GM18858 (cell line): ENCODE measurements at regions not wholly inside any gene's neighbourhood (a gene's known extent, or its start where the extent isn't known, plus 50 kb on each side); places are given as distances from the start of the nearest gene placed in this dataset.
"Not testable (repeated sequence)": the region's sequence is repeated elsewhere in the genome, so short reads cannot be mapped to it uniquely, and the experiment has no call there.

Experiments used
- ATAC-seq: cut with Tn5 transposase; IDR thresholded peaks from one replicate; pipeline ENCODE4 v1.9.1; 2021; ENCODE audit not compliant: unreplicated experiment

GRCh38 chr22:22169923-22170322 lies 74.7 kb upstream of the VPREB1 start:
- no peak for ATAC-seq

DNA sequence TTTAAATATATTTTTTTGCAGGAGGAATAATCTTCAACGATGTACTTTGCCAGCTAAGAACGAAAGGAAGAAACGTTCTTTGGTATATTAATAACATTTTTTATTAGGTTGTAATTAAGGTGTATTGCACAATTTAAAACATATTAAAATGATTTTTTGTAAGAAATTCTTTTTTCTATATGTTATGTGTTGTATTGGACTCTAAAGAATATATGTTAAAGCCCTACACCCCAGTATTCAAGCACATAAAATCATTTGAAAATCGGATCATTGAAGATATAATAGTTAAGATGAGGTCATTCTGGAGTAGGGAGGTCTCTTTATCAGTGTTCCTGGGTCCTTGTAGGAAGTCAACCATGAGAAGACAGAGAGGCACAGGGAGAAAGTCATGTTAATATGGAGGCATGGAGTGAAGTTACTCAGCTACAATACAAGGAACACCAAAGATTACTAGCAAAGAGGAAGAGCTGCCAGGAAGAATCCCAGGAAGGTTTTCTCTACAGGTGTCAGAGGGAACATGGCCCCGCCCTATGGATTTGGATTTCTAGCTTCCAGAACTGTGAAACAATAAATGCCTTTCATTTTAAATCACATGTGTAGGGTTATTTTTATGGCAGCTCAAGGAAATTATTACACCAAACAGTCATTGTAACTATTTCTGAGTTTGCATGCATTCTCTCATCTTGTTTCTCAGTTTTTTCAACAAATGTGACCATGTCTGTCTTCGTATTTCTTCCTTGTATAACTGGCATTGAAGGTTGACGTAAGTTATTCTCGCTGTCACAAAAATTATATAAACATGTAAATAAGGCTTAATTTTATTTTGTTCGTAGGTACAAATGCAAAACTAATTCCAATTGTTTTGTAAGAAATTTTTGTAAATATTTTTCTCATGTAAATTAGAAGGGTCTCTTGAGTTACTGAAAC lies 75.4 kb upstream of the VPREB1 start:
- no peak for ATAC-seq

DNA sequence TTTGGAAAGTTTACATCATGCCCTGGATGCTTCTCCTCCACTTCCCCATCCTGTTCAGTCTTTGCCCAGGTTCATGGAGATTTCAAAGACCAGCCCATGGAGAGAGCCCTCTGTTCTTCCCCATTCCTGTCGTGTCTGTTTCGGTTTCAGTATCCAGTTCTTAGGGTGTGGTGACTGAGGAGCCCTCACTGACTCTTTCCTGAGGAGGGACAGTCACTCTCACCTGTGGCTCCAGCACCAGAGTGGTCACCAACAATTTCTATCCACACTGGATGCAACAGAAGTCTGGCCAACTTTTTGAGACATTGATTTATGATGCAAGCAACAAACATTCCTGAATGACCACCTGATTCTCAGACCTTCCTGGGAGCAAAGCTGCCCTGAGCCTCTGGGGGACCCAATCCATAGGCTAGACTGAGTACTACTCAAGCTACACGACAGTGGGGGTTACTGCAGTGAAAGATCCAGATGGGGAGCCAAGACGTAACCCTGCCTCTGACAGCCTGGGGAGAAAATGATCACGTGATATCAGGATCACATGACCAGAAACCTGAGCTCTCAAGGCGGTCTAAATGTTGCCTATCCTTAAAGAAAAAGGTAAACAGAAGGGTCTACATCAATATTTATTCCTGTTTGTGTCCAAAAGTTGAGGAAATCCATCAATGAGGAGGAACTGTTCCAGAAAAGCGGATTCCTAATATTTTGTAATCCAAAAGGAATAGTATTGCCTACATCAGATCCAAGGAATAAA lies 76.2 kb upstream of the VPREB1 start:
- no peak for ATAC-seq

GRCh38 chr22:22167791-22168189 lies 76.8 kb upstream of the VPREB1 start:
- peak; percentile 72 for ATAC-seq

DNA sequence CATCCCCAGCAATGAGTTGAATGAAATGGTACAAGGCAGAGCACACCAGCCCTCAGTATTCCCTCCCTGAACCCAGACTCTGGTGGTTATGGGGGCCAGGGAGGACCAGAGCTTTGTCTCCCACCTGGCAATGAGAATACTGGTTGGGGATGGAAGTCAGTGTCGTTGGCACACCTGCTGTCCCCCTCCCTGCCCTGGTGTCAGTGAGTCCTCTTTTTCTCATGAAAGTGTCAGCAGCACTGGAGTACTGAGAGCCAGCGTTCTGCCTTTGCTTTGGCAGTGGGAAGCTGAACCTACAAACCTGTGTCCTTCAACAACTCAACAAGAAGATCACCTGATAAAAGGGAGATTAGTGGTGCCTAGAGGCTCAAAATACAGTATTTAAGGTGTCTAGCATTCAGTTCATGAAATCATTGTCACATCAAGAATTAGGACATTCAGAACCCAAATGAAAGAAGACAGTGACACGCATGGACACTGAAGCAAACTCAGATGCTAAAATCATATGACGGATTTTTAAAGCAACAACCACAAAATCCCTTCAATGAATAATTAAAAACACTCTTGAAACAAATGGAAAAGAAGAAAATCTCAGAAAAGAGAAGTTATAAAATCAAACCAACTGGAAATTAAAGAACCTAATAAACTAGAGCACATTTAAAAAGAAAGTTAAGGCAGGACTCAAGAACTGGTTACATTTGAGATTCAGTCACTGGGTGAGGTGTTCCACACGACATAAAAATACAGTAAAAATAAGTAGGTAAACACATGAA lies 77.5 kb upstream of the VPREB1 start:
- no peak for ATAC-seq

GRCh38 chr22:22165936-22166710 lies 78.5 kb upstream of the VPREB1 start:
- ATAC-seq, result no peak

- no peak for ATAC-seq
These were observed 79.9 kb upstream of the VPREB1 start for GRCh38 chr22:22164541-22165272.

DNA sequence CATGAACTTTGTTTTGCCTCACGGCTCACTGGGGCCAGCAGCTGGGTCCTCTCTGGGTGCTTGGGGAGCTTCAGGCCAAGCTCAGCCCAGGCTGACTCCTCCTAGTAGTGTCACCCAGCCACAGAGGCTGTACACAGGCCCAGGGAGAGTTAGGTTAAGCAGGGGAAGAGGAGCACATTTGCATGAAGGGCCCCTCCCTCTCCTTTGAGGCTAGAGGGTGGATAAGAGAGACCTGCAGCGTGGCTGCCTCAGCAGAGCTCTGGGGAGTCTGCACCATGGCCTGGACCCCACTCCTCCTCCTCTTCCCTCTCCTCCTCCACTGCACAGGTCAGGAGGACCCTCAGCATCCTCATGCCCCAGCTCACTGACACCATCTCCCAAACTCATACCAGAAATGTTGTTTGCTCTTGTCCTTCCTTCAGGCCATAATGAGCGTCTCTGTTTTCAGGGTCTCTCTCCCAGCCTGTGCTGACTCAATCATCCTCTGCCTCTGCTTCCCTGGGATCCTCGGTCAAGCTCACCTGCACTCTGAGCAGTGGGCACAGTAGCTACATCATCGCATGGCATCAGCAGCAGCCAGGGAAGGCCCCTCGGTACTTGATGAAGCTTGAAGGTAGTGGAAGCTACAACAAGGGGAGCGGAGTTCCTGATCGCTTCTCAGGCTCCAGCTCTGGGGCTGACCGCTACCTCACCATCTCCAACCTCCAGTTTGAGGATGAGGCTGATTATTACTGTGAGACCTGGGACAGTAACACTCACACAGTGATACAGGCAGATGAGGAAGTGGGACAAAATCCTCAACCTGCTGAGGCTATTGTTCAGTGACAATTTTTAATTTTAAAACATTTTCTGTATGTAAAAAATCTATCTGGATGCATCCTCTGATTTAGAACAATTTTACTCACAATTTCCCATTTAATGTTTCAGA lies 82.4 kb upstream of the VPREB1 start:
- peak; percentile 74 for ATAC-seq

GRCh38 chr22:22160768-22161167 lies 83.8 kb upstream of the VPREB1 start:
- ATAC-seq, result not testable (repeated sequence)

GRCh38 chr22:22159384-22159783 lies 85.2 kb upstream of the VPREB1 start:
- ATAC-seq, result no peak

- no peak for ATAC-seq
These were observed 85.6 kb upstream of the VPREB1 start for GRCh38 chr22:22158965-22159364.

- no peak for ATAC-seq
These were observed 86.3 kb upstream of the VPREB1 start for GRCh38 chr22:22158207-22158816.

GRCh38 chr22:22157348-22157725 lies 87.2 kb upstream of the VPREB1 start:
- ATAC-seq, result no peak

- no peak for ATAC-seq
These were observed 87.8 kb upstream of the VPREB1 start for GRCh38 chr22:22156716-22157347.

DNA sequence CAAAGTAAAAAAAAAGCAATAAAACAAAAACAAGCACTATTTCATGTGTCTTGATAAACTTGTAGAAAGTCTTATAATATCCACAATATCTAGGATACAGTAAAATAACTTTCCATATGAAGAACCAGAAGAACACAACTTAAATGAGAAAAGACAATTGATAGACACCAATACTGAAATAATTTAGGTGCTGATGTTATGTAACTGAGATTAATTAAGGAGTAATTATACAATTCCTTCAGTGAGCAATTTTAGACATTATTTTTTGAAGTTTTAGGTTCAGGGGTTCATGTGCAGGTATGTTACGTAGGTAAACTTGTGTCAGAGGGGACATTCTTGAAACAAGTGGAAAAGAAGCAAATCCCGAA lies 88.3 kb upstream of the VPREB1 start:
- ATAC-seq, result no peak

GRCh38 chr22:22155607-22156006 lies 89.0 kb upstream of the VPREB1 start:
- no peak for ATAC-seq

- ATAC-seq, result no peak
These were observed 89.4 kb upstream of the VPREB1 start for GRCh38 chr22:22155146-22155545.

- ATAC-seq, result no peak
These were observed 90.5 kb upstream of the VPREB1 start for GRCh38 chr22:22154040-22154439.
